ENCODE measurements at regions not wholly inside any gene's neighbourhood (a gene's known extent, or its start where the extent isn't known, plus 50 kb on each side); places are given as distances from the start of the nearest gene placed in this dataset.
"Not testable (repeated sequence)": the region's sequence is repeated elsewhere in the genome, so short reads cannot be mapped to it uniquely, and the experiment has no call there.

GRCh38 chr1:120524416-120524815, 109.6 kb downstream of the NBPF8 start:
- H3K27ac Mint-ChIP-seq (ENCODE audit: unreplicated experiment); H3K27me3 Mint-ChIP-seq (ENCODE audit: unreplicated experiment); H3K4me1 Mint-ChIP-seq (ENCODE audit: unreplicated experiment); H3K36me3 Mint-ChIP-seq (ENCODE audit: unreplicated experiment); DNase-seq (ENCODE audit: extremely low spot score, unreplicated experiment); H3K9me3 Mint-ChIP-seq (ENCODE audit: unreplicated experiment); H3K4me3 Mint-ChIP-seq (ENCODE audit: unreplicated experiment): not testable (repeated sequence)

GRCh38 chr1:120525386-120525785, 110.6 kb downstream of the NBPF8 start:
- H3K36me3 Mint-ChIP-seq (ENCODE audit: unreplicated experiment); H3K27ac Mint-ChIP-seq (ENCODE audit: unreplicated experiment); DNase-seq (ENCODE audit: extremely low spot score, unreplicated experiment): not testable (repeated sequence)

DNA sequence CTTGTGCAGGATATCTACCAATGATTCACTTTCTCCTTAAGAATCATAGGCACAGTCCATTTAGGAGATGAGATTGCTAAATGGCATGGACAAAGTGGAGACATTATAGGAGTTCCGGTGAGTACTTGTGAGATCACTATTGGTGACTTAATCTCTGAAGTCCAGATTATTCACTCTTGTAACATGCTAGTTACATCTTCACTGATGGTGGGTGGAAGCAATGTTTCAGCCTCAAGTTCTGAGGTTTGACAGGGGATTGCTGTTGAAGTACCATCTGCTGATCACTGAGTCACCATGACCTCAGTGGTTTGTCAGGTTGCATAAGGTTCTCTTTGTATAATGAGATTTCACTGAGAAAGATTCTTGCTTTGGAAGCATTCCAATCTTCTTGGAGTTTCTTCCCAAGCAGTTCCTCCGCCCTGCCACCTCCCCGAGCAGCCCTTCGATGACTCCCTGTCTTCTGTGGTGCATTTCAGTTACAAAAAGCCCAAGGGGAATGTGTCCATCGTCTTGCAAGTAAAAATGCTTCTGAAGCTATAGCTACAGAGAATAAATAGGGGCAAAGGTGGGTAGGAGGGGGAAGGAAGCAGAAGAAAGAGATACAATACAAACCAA, 114.7 kb downstream of the NBPF8 start:
- not testable (repeated sequence) for H3K4me1 Mint-ChIP-seq (ENCODE audit: unreplicated experiment); DNase-seq (ENCODE audit: extremely low spot score, unreplicated experiment); H3K4me3 Mint-ChIP-seq (ENCODE audit: unreplicated experiment); H3K27ac Mint-ChIP-seq (ENCODE audit: unreplicated experiment); H3K27me3 Mint-ChIP-seq (ENCODE audit: unreplicated experiment); H3K36me3 Mint-ChIP-seq (ENCODE audit: unreplicated experiment); H3K9me3 Mint-ChIP-seq (ENCODE audit: unreplicated experiment)

More at GRCh38 chr1:120525386-120525785, 110.6 kb downstream of the NBPF8 start:
- not testable (repeated sequence) for H3K4me1 Mint-ChIP-seq (ENCODE audit: unreplicated experiment); H3K4me3 Mint-ChIP-seq (ENCODE audit: unreplicated experiment); H3K27me3 Mint-ChIP-seq (ENCODE audit: unreplicated experiment); H3K9me3 Mint-ChIP-seq (ENCODE audit: unreplicated experiment)

DNA sequence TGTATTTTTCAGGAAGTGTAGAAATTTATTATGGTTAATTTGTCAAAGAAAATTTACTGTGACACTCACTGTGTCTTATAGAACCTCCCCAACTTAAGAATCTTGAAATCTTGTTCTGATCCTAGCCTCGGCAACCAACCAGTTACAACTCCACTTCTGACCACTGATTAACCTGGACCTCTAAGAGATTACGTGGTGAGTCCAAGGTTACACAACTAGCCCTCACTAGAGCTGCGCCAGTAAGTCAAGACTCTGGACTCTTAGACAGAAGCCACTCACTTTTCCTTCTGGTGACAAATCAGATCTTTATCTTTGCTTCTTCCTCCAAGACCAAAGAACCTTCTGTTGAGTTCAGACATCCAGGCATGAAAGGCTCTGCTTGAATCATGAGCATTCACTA, 116.6 kb downstream of the NBPF8 start:
- not testable (repeated sequence) for H3K4me3 Mint-ChIP-seq (ENCODE audit: unreplicated experiment); H3K9me3 Mint-ChIP-seq (ENCODE audit: unreplicated experiment); H3K36me3 Mint-ChIP-seq (ENCODE audit: unreplicated experiment); DNase-seq (ENCODE audit: extremely low spot score, unreplicated experiment); H3K4me1 Mint-ChIP-seq (ENCODE audit: unreplicated experiment); H3K27ac Mint-ChIP-seq (ENCODE audit: unreplicated experiment); H3K27me3 Mint-ChIP-seq (ENCODE audit: unreplicated experiment)

DNA sequence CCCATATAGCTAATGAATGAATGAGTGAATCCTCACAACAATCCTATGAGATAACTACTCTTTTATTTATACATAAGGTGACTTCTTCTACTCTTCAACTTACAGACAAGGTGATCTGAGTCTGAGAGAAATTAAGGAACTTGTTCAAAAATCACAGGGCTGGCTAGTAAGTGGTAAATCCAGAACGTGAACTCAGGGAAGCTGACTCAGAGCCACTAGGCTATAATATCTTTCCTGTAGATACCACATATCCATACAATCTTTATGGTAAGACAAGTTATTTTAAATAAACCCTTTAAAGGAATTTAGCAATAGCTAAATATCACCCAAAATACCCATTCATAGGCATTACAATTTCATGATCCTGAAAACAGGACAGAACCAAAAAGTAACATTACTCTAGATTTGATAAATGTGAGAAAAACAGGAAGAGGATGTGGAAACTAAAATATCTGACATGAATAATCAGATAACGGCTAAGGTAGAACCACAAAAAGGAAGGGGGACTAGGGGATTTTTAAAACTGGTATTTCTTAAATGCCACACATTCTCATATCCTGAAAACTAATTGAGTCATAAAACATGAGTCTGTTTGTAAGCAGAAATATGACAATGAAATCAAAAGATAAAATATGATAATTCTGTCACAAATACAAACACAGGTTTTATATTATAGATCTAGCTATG, 119.7 kb downstream of the NBPF8 start:
- H3K27ac Mint-ChIP-seq (ENCODE audit: unreplicated experiment) = peak overlapping the region; percentile 80
- not testable (repeated sequence) for DNase-seq (ENCODE audit: extremely low spot score, unreplicated experiment); H3K9me3 Mint-ChIP-seq (ENCODE audit: unreplicated experiment); H3K4me1 Mint-ChIP-seq (ENCODE audit: unreplicated experiment); H3K27me3 Mint-ChIP-seq (ENCODE audit: unreplicated experiment); H3K36me3 Mint-ChIP-seq (ENCODE audit: unreplicated experiment); H3K4me3 Mint-ChIP-seq (ENCODE audit: unreplicated experiment)

GRCh38 chr1:120535052-120535451, 120.2 kb downstream of the NBPF8 start:
- H3K27me3 Mint-ChIP-seq (ENCODE audit: unreplicated experiment); H3K9me3 Mint-ChIP-seq (ENCODE audit: unreplicated experiment); H3K4me3 Mint-ChIP-seq (ENCODE audit: unreplicated experiment); H3K36me3 Mint-ChIP-seq (ENCODE audit: unreplicated experiment); DNase-seq (ENCODE audit: extremely low spot score, unreplicated experiment); H3K4me1 Mint-ChIP-seq (ENCODE audit: unreplicated experiment): not testable (repeated sequence)
- peak overlapping the region; percentile 80 for H3K27ac Mint-ChIP-seq (ENCODE audit: unreplicated experiment)

DNA sequence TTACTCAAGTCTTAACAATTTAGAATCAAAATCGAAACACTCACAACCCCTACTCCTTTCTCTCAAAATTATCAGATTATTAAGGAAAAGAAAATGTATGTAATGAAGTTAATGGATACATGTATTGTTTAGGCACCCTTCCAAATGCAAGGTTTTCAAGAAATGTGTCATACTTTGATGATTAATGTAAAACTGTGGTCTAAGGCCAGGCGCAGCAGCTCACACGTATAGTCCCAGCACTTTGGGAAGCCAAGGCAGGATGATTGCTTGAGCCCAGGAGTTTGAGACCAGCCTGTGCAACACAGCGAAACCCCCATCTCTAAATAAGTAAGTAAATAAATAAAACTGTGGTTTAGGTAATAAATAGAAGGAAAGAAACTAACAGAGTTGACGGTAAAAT, 126.6 kb downstream of the NBPF8 start:
- not testable (repeated sequence) for DNase-seq (ENCODE audit: extremely low spot score, unreplicated experiment); H3K27me3 Mint-ChIP-seq (ENCODE audit: unreplicated experiment); H3K4me1 Mint-ChIP-seq (ENCODE audit: unreplicated experiment); H3K36me3 Mint-ChIP-seq (ENCODE audit: unreplicated experiment); H3K27ac Mint-ChIP-seq (ENCODE audit: unreplicated experiment); H3K4me3 Mint-ChIP-seq (ENCODE audit: unreplicated experiment); H3K9me3 Mint-ChIP-seq (ENCODE audit: unreplicated experiment)

DNA sequence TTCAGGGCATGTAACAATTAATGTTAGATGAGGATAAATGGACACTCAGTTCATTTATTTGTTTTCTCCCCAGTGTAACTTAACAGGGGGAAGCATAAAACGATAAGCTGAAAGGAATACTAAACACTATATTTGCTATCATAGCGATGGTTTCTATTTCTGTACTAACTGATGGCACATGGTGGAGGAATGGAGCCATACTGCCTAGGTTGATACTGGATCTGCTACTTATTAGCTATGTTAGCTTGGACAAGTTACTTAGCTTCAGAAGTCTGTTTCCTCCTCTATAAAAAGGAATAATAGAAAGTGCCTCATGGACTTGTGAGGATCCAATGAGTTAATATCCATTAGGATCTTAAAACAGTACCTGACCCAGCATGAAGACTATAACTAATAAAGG, 127.5 kb downstream of the NBPF8 start:
- not testable (repeated sequence) for DNase-seq (ENCODE audit: extremely low spot score, unreplicated experiment); H3K36me3 Mint-ChIP-seq (ENCODE audit: unreplicated experiment); H3K4me1 Mint-ChIP-seq (ENCODE audit: unreplicated experiment); H3K9me3 Mint-ChIP-seq (ENCODE audit: unreplicated experiment); H3K4me3 Mint-ChIP-seq (ENCODE audit: unreplicated experiment); H3K27ac Mint-ChIP-seq (ENCODE audit: unreplicated experiment); H3K27me3 Mint-ChIP-seq (ENCODE audit: unreplicated experiment)

- not testable (repeated sequence) for H3K4me1 Mint-ChIP-seq (ENCODE audit: unreplicated experiment); H3K4me3 Mint-ChIP-seq (ENCODE audit: unreplicated experiment); H3K27ac Mint-ChIP-seq (ENCODE audit: unreplicated experiment); H3K36me3 Mint-ChIP-seq (ENCODE audit: unreplicated experiment); H3K9me3 Mint-ChIP-seq (ENCODE audit: unreplicated experiment); DNase-seq (ENCODE audit: extremely low spot score, unreplicated experiment); H3K27me3 Mint-ChIP-seq (ENCODE audit: unreplicated experiment)
These were observed 128.1 kb downstream of the NBPF8 start for GRCh38 chr1:120542940-120543339.

All from osteocyte (in vitro differentiated cells).